Neural progenitor cell (in vitro differentiated cells): ENCODE measurements at regions not wholly inside any gene's neighbourhood (a gene's known extent, or its start where the extent isn't known, plus 50 kb on each side); places are given as distances from the start of the nearest gene placed in this dataset.
A peak's percentile ranks its signal among the peaks of the same experiment; 100 is the strongest.
"Not testable (repeated sequence)": the region's sequence is repeated elsewhere in the genome, so short reads cannot be mapped to it uniquely, and the experiment has no call there.

ENCODE experiments used
- DNase-seq: peaks from one replicate; pipeline ENCODE4 v3.0.0-alpha.2; 2016; ENCODE audit warnings: low spot score
- H2AFZ ChIP-seq: fragments of 200-600 bp; sonication (generic); replicated peaks from 2 replicates; pipeline ENCODE4 v1.6.1; 2016; ENCODE audit warnings: antibody characterized with exemption
- H3F3A ChIP-seq: fragments of 200-600 bp; sonication (generic); 2 replicates; pipeline ENCODE4 v1.6.1; 2016; ENCODE audit warnings: antibody characterized with exemption, low read depth
- H3K27ac ChIP-seq: fragments of 200-600 bp; sonication (generic); 2 replicates; pipeline ENCODE4 v1.5.1; 2016; ENCODE audit warnings: mild to moderate bottlenecking
- H3K27me3 ChIP-seq: fragments of 200-600 bp; sonication (generic); 2 replicates; pipeline ENCODE4 v1.6.1; 2016; ENCODE audit warnings: mild to moderate bottlenecking, moderate library complexity
- H3K36me3 ChIP-seq: fragments of 200-600 bp; sonication (generic); 2 replicates; pipeline ENCODE4 v1.5.1; 2016
- H3K4me1 ChIP-seq: fragments of 200-600 bp; sonication (generic); 2 replicates; pipeline ENCODE4 v1.6.1; 2016; ENCODE audit warnings: mixed run types
- H3K4me2 ChIP-seq: fragments of 200-600 bp; sonication (generic); 2 replicates; pipeline ENCODE4 v1.6.1; 2016
- H3K4me3 ChIP-seq: fragments of 200-600 bp; sonication (generic); 2 replicates; pipeline ENCODE4 v1.5.1; 2016
- H3K79me2 ChIP-seq: fragments of 200-600 bp; sonication (generic); 2 replicates; pipeline ENCODE4 v1.6.1; 2016; ENCODE audit warnings: low read depth
- H3K9ac ChIP-seq: fragments of 200-600 bp; sonication (generic); 2 replicates; pipeline ENCODE4 v1.6.1; 2016
- H3K9me3 ChIP-seq: fragments of 200-600 bp; sonication (generic); 2 replicates; pipeline ENCODE4 v1.5.1; 2016; ENCODE audit warnings: low read depth
- H4K20me1 ChIP-seq: fragments of 200-600 bp; sonication (generic); 2 replicates; pipeline ENCODE4 v1.6.1; 2016; ENCODE audit warnings: low read depth
- H3K27ac Mint-ChIP-seq: 3 replicates; pipeline ENCODE4 v1.8.0; 2021; ENCODE audit warnings: mixed read lengths
- H3K27me3 Mint-ChIP-seq: 2 replicates; pipeline ENCODE4 v1.8.0; 2022; ENCODE audit warnings: low read depth, mild to moderate bottlenecking, inconsistent platforms, moderate library complexity, mixed read lengths; ENCODE audit not compliant: insufficient read depth
- H3K36me3 Mint-ChIP-seq: 3 replicates; pipeline ENCODE4 v1.8.0; 2021; ENCODE audit warnings: mixed read lengths
- H3K4me1 Mint-ChIP-seq: 3 replicates; pipeline ENCODE4 v1.8.0; 2021; ENCODE audit warnings: mixed read lengths
- H3K4me3 Mint-ChIP-seq: 3 replicates; pipeline ENCODE4 v1.8.0; 2021; ENCODE audit warnings: mild to moderate bottlenecking, moderate library complexity, mixed read lengths
- H3K9me3 Mint-ChIP-seq: 3 replicates; pipeline ENCODE4 v1.8.0; 2020; ENCODE audit warnings: mixed read lengths
- CTCF ChIP-seq: fragments of 200-600 bp; sonication (generic); IDR thresholded peaks from 2 replicates; pipeline ENCODE4 v1.5.1; 2017; ENCODE audit warnings: antibody characterized with exemption, mild to moderate bottlenecking
- EZH2 ChIP-seq: fragments of 200-600 bp; sonication (generic); IDR thresholded peaks from 2 replicates; pipeline ENCODE4 v1.6.1; 2017; ENCODE audit warnings: antibody characterized with exemption, mild to moderate bottlenecking, moderate library complexity

- H3K36me3 ChIP-seq: no peaks in the 10 kb centered on the region
- DNase-seq: no peak
- no peak overlapping the region for H3K9ac ChIP-seq
- no peaks in the 10 kb centered on the region for H3K36me3 Mint-ChIP-seq
- H3K79me2 ChIP-seq: no peaks in the 10 kb centered on the region
- peaks cover 7% of the 10 kb centered on the region for H3K9me3 Mint-ChIP-seq
- H3K4me3 Mint-ChIP-seq: no peak overlapping the region
- TF ChIP-seq EZH2: no peak
- TF ChIP-seq CTCF: no peak
- peaks cover 5% of the 10 kb centered on the region for H3K27me3 Mint-ChIP-seq
- no peaks in the 10 kb centered on the region for H3K4me1 ChIP-seq
- H3K9me3 ChIP-seq: no peaks in the 10 kb centered on the region
- H2AFZ ChIP-seq: no peak overlapping the region
- H4K20me1 ChIP-seq: no peaks in the 10 kb centered on the region
- H3F3A ChIP-seq: no peaks in the 10 kb centered on the region
- peaks cover 4% of the 10 kb centered on the region for H3K27me3 ChIP-seq
- peaks cover 5% of the 10 kb centered on the region for H3K4me1 Mint-ChIP-seq
- H3K27ac Mint-ChIP-seq: no peak overlapping the region
- H3K27ac ChIP-seq: no peak overlapping the region
- H3K4me2 ChIP-seq: no peak overlapping the region
- no peak overlapping the region for H3K4me3 ChIP-seq
These were observed 131.5 kb downstream of the CCDC74A start for GRCh38 chr2:131659168-131659572.

- H3F3A ChIP-seq, H3K4me1 ChIP-seq, H3K27ac ChIP-seq, H3K27ac Mint-ChIP-seq, H2AFZ ChIP-seq, H3K4me3 ChIP-seq, H3K9me3 ChIP-seq, H3K4me3 Mint-ChIP-seq, H3K79me2 ChIP-seq, H3K36me3 Mint-ChIP-seq, H3K27me3 Mint-ChIP-seq, H3K27me3 ChIP-seq, H3K9ac ChIP-seq, H3K36me3 ChIP-seq, H4K20me1 ChIP-seq, H3K4me2 ChIP-seq, H3K4me1 Mint-ChIP-seq, H3K9me3 Mint-ChIP-seq: not testable (repeated sequence)
- DNase-seq: peak; percentile 14
These were observed 133.6 kb downstream of the CCDC74A start for GRCh38 chr2:131661101-131661782.

GRCh38 chr2:131661884-131662535 lies 134.3 kb downstream of the CCDC74A start:
- not testable (repeated sequence) for H3K9me3 Mint-ChIP-seq, H3K36me3 Mint-ChIP-seq, H3K9ac ChIP-seq, H3K27me3 ChIP-seq, H3K9me3 ChIP-seq, H3K27me3 Mint-ChIP-seq, H3K79me2 ChIP-seq, H3K4me3 ChIP-seq, H2AFZ ChIP-seq, H4K20me1 ChIP-seq, H3F3A ChIP-seq, H3K4me3 Mint-ChIP-seq, H3K36me3 ChIP-seq, H3K27ac ChIP-seq, H3K4me1 Mint-ChIP-seq, H3K4me2 ChIP-seq, H3K27ac Mint-ChIP-seq, H3K4me1 ChIP-seq, DNase-seq

GRCh38 chr2:131663501-131663900 lies 135.8 kb downstream of the CCDC74A start:
- H3K36me3 Mint-ChIP-seq, H3K4me1 ChIP-seq: not testable (repeated sequence)

GRCh38 chr2:131665716-131666115 lies 138.0 kb downstream of the CCDC74A start:
- H3K4me1 ChIP-seq, H3K27me3 ChIP-seq, H2AFZ ChIP-seq, H3K27me3 Mint-ChIP-seq, H3K27ac Mint-ChIP-seq, H3F3A ChIP-seq, H3K79me2 ChIP-seq, H3K27ac ChIP-seq, H3K4me3 ChIP-seq, H3K4me3 Mint-ChIP-seq, DNase-seq, H3K4me1 Mint-ChIP-seq, H4K20me1 ChIP-seq, H3K9ac ChIP-seq, H3K4me2 ChIP-seq, H3K36me3 ChIP-seq, H3K36me3 Mint-ChIP-seq, H3K9me3 ChIP-seq: not testable (repeated sequence)
- H3K9me3 Mint-ChIP-seq: peaks cover 14% of the 10 kb centered on the region

More at GRCh38 chr2:131663501-131663900, 135.8 kb downstream of the CCDC74A start:
- not testable (repeated sequence) for H3K4me3 Mint-ChIP-seq, H3F3A ChIP-seq, H3K27ac ChIP-seq, H3K27me3 Mint-ChIP-seq, H3K27ac Mint-ChIP-seq, H3K9me3 Mint-ChIP-seq, H3K4me2 ChIP-seq, H3K4me1 Mint-ChIP-seq, H3K4me3 ChIP-seq, H3K79me2 ChIP-seq, H4K20me1 ChIP-seq, H3K9ac ChIP-seq, H2AFZ ChIP-seq, H3K27me3 ChIP-seq, DNase-seq, H3K36me3 ChIP-seq, H3K9me3 ChIP-seq

GRCh38 chr2:131668794-131669540 lies 141.3 kb downstream of the CCDC74A start:
- H3K27ac Mint-ChIP-seq, H3F3A ChIP-seq, H3K36me3 ChIP-seq, H4K20me1 ChIP-seq, H3K9me3 ChIP-seq, H3K4me3 Mint-ChIP-seq, H3K4me2 ChIP-seq, H3K36me3 Mint-ChIP-seq, H3K4me1 Mint-ChIP-seq, H3K4me1 ChIP-seq, H2AFZ ChIP-seq, DNase-seq, H3K27ac ChIP-seq, H3K79me2 ChIP-seq, H3K4me3 ChIP-seq, H3K9ac ChIP-seq, H3K27me3 Mint-ChIP-seq: not testable (repeated sequence)
- H3K27me3 ChIP-seq: peaks cover 21% of the 10 kb centered on the region
- peaks cover 15% of the 10 kb centered on the region for H3K9me3 Mint-ChIP-seq

- H3K4me1 Mint-ChIP-seq, H3K79me2 ChIP-seq, H3K27ac ChIP-seq, H3F3A ChIP-seq, H3K36me3 Mint-ChIP-seq, H4K20me1 ChIP-seq, H3K9me3 ChIP-seq, H3K27ac Mint-ChIP-seq, H3K27me3 Mint-ChIP-seq, H3K36me3 ChIP-seq, H3K4me3 Mint-ChIP-seq, H3K9ac ChIP-seq, H3K4me1 ChIP-seq: not testable (repeated sequence)
- peaks cover 47% of the 10 kb centered on the region for H3K27me3 ChIP-seq
- H2AFZ ChIP-seq: peak overlapping the region; percentile 85
- peaks cover 15% of the 10 kb centered on the region for H3K9me3 Mint-ChIP-seq
- H3K4me2 ChIP-seq: peak overlapping the region; percentile 94
- peak; percentile 16 for DNase-seq
- peak overlapping the region; percentile 62 for H3K4me3 ChIP-seq
These were observed 144.3 kb downstream of the CCDC74A start for GRCh38 chr2:131671841-131672470.
